Lower leg skin (tissue), 4 donors: ENCODE measurements at regions not wholly inside any gene's neighbourhood (a gene's known extent, or its start where the extent isn't known, plus 50 kb on each side); places are given as distances from the start of the nearest gene placed in this dataset.

Source experiments
- DNase-seq, 2 donors: peaks; one replicate each; pipeline ENCODE4 v3.0.0-alpha.2; 2019; ENCODE audit warnings: low spot score in 2 of 2
- H3K4me3 ChIP-seq: fragments of 200-600 bp; sonication (generic); 2 replicates; pipeline ENCODE4 v1.5.1; 2017; ENCODE audit warnings: mild to moderate bottlenecking, low read depth; ENCODE audit not compliant: poor library complexity, severe bottlenecking
- POLR2A ChIP-seq, 2 donors: fragments of 450-650 bp; IDR thresholded peaks; one replicate each; pipeline ENCODE4 v1.6.1; 2016 to 2017; ENCODE audit warnings: antibody characterized with exemption in 2 of 2, mild to moderate bottlenecking in 1 of 2, moderate library complexity in 1 of 2
- WGBS, 2 donors: methylation state at CpG; one replicate each; pipeline ENCODE4 v1.1.5; 2018; 5-methylcytosine and 5-hydroxymethylcytosine counted together
- intact Hi-C: fragments of 100-400 bp; cut with DNase I; formaldehyde crosslinking; loops from one replicate; pipeline ENCODE4 v1.15.0; 2023; ENCODE audit warnings: low total_unique reads
- TF ChIP-seq, protein P1 (sequence below), 3 donors: fragments of 450-650 bp; IDR thresholded peaks; one replicate each; pipeline ENCODE4 v1.5.1; 2016; ENCODE audit warnings: antibody characterized with exemption in 3 of 3, mild to moderate bottlenecking in 3 of 3, moderate library complexity in 2 of 3

DNA sequence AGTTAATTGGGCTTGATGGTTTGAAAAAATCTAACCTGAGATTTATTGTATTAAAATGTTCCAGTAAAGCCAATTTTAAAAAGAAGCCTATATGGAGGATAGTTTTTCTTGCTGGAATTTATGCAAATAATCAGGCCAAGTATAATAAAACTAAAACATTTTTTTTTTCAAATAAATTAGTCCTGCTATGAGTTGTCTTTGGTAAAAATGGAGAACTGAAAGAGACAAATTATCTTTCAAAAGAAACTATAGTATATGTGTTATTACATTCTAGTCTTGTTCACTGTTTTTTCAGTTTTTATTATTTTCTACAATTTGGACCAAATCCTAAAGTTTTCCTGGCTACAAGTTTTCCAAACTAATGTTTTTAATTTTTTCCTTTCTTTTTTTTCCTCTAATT, 468.9 kb downstream of the UQCRFS1 start:
- TF ChIP-seq, protein P1, sequence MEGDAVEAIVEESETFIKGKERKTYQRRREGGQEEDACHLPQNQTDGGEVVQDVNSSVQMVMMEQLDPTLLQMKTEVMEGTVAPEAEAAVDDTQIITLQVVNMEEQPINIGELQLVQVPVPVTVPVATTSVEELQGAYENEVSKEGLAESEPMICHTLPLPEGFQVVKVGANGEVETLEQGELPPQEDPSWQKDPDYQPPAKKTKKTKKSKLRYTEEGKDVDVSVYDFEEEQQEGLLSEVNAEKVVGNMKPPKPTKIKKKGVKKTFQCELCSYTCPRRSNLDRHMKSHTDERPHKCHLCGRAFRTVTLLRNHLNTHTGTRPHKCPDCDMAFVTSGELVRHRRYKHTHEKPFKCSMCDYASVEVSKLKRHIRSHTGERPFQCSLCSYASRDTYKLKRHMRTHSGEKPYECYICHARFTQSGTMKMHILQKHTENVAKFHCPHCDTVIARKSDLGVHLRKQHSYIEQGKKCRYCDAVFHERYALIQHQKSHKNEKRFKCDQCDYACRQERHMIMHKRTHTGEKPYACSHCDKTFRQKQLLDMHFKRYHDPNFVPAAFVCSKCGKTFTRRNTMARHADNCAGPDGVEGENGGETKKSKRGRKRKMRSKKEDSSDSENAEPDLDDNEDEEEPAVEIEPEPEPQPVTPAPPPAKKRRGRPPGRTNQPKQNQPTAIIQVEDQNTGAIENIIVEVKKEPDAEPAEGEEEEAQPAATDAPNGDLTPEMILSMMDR (IDR thresholded peaks at IDR 0.05) = no peak
- no peak for TF ChIP-seq POLR2A (IDR thresholded peaks at IDR 0.05)
- no peak for DNase-seq
- H3K4me3 ChIP-seq = no peak overlapping the region
- intact Hi-C loops = loop anchor here (10.0 kb wide), 1 partner anchor 1511 kb away; no protein-coding TSS in a partner anchor

DNA sequence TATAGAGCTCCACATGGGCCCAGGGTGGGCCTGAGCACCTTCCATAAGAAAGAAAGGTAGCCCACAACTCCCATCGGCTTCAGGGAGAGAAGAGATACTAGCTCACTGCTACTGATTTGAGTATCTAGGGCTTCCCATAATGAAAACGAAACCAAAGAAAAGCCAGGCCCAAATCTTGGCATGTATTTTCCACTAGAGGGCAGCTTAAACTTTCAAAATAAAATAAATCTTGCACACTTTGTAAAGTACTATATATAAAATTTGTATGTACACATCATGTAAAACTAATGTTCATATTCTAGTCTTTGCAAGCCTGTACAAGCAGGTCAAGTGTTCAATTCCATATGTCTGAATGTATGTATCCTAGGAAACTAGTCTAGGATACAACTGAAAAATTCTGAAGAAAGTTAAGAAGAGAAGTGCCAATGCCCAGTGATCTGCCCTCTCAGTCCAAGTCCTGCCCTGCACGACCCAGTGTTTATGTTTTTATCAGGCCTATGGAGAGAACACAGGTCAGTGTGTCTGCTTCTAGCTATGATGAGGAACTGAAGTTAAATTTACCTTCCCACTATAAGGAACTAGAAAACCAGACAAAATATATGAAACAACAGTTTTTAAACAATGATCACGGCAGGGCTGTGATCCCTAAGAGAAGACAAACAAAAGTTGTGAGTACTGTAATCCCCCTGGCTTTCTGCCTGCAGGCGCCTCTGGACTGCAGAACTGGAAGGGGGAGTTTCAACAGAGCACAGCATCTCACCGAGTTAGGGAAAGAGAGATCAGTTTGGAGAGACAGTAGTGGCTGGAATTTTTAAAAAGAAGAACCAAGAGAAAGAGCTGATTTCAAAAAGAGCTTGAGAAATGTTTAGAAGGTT, 475.7 kb downstream of the UQCRFS1 start:
- TF ChIP-seq, protein P1 (IDR thresholded peaks at IDR 0.05) = no peak
- no peak for TF ChIP-seq POLR2A (IDR thresholded peaks at IDR 0.05)
- H3K4me3 ChIP-seq = no peak overlapping the region
- intact Hi-C loops = loop anchor here (10.0 kb wide), 1 partner anchor 528 kb away; no protein-coding TSS in a partner anchor
- 21 to 22% methylated on average over 6 of the region's 6 CpGs for WGBS, 2 donors
- no peak for DNase-seq

DNA sequence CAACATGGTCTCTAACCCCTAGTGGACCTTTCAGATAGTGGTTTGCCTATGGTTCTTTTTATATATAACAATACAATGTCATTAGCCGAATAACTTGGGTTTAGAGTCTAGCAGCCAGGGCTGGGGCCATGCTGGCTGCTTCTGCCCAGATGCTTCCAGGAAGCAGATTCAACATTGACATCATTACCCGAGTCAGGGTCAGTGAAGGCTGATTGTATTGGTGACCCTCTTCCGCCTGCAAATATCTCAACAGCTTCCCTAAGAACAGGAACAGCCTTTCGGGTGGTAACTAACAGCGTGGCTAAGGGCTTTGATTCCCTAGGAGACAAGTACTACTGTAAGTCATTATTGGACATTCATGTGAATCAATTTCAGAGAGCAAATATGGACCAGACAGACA, 476.4 kb downstream of the UQCRFS1 start:
- DNase-seq = no peak
- TF ChIP-seq, protein P1 (IDR thresholded peaks at IDR 0.05) = no peak
- TF ChIP-seq POLR2A (IDR thresholded peaks at IDR 0.05) = no peak
- intact Hi-C loops = loop anchor here (10.0 kb wide), 1 partner anchor 528 kb away; no protein-coding TSS in a partner anchor
- 82 to 85% methylated on average over 5 of the region's 5 CpGs for WGBS, 2 donors
- no peak overlapping the region for H3K4me3 ChIP-seq

DNA sequence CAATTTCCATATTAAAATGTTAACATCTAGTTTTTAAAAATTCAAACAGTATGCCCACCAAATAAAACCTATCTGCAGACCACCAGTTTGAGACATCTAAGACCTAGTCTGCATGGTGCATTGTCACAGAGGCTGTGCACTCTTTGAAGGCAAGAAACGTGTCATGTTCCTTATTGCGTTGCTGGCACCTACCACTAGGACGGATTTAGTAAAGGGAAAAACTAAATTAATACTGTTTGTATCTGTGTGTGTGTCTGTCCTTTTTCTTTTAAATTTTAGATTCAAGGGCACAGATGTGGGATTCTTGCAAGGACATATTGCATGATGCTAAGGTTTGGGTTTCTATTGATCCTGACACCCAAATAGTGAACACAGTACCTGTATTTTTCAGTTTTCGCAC, 481.4 kb downstream of the UQCRFS1 start:
- 72 to 84% methylated on average over 4 of the region's 4 CpGs for WGBS, 2 donors
- no peak for DNase-seq
- intact Hi-C loops = loop anchor here (10.0 kb wide), 1 partner anchor 533 kb away; no protein-coding TSS in a partner anchor
- H3K4me3 ChIP-seq = no peak overlapping the region
- TF ChIP-seq, protein P1 (IDR thresholded peaks at IDR 0.05) = no peak
- TF ChIP-seq POLR2A (IDR thresholded peaks at IDR 0.05) = no peak

DNA sequence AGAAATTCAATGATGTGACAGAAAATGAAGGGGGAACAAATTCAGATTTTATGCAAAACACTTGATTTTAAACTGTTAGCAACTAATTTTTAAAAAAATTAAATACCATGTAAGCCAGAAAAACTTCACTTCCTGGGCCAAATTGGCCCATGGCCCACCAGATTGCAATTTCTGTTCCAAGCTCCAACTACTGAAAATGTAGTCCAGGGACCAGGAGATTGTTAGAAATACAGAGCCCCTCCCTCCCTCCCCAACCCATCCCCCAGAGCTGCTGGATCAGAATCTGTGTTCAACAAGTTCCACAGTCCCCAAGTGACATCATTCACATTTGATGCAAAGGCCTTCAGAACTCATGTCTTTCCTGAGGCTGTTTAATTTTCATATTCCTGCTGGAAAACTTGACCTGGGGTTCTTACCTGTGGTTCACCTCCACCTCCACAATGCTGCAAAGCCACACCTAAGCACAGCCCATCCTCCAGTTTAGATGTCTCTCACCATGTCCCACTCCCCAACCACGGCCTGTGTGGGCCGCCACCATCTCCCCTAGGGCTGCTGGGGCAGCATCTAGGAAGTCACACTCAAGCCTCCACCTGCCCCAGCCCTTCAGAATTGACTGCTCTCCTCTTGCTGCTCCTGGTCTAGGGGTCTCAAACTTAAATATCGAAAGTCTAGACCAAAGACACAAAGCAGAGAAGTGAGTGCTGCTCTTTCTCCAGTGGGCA, 482.0 kb downstream of the UQCRFS1 start:
- TF ChIP-seq, protein P1 (IDR thresholded peaks at IDR 0.05) = no peak
- TF ChIP-seq POLR2A (IDR thresholded peaks at IDR 0.05) = no peak
- DNase-seq = no peak
- no peak overlapping the region for H3K4me3 ChIP-seq
- 73 to 91% methylated on average over 3 of the region's 3 CpGs for WGBS, 2 donors
- intact Hi-C loops = loop anchor here (10.0 kb wide), 1 partner anchor 534 kb away; no protein-coding TSS in a partner anchor
